ENCODE measurements at regions not wholly inside any gene's neighbourhood (a gene's known extent, or its start where the extent isn't known, plus 50 kb on each side); places are given as distances from the start of the nearest gene placed in this dataset.

DNA sequence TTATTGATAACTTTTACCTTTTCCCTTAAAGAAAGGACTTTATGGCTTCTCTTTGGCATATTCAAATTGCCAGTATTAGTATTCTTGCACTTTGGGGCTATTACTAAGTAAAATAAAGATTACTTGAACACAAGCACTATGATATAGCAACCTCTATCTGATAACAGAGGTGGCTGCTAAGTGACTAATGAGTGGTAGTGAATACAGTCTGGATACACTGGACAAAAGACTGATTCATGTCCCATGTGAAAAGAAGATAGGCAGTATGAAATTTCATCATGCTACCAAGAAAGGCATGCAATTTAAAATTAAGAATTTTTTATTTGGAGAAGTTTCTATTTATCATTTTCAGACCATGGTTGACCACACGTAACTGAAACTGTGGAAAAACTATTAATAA lies 399.9 kb downstream of the FSCB start:
- no peak for TF ChIP-seq CTCF (IDR thresholded peaks at IDR 0.05; ENCODE audit: low read depth, low read length, poor library complexity, severe bottlenecking)
- no peak for TF ChIP-seq EZH2phosphoT487 (IDR thresholded peaks at IDR 0.05; ENCODE audit: borderline replicate concordance, low read length)
